Choroid plexus epithelial cell (primary cell): ENCODE measurements at regions not wholly inside any gene's neighbourhood (a gene's known extent, or its start where the extent isn't known, plus 50 kb on each side); places are given as distances from the start of the nearest gene placed in this dataset.

Experiments
- DNase-seq: peaks from one replicate; pipeline ENCODE4 v3.0.0-alpha.2; 2010; ENCODE audit warnings: low read depth
- H3K4me3 ChIP-seq: 2 replicates; pipeline ENCODE4 v1.5.1; 2011; ENCODE audit warnings: low read depth, mild to moderate bottlenecking, control low read depth, low read length, moderate library complexity
- CTCF ChIP-seq: conservative IDR thresholded peaks from 2 replicates; pipeline ENCODE4 v1.5.1; 2011; ENCODE audit warnings: low read depth, mild to moderate bottlenecking, control low read depth, inconsistent platforms, low read length, moderate library complexity

- DNase-seq, result no peak
- no peak overlapping the region for H3K4me3 ChIP-seq
- no peak for TF ChIP-seq CTCF
Observed at GRCh38 chr12:115407723-115408122, 723.7 kb upstream of the TBX3 start.

- H3K4me3 ChIP-seq, result no peak overlapping the region
- TF ChIP-seq CTCF, result no peak
- DNase-seq, result no peak
Observed at GRCh38 chr12:115407036-115407435, 723.1 kb upstream of the TBX3 start.

GRCh38 chr12:115405471-115405860, 721.5 kb upstream of the TBX3 start:
- no peak for DNase-seq
- no peak overlapping the region for H3K4me3 ChIP-seq
- TF ChIP-seq CTCF, result no peak

- DNase-seq, result peak; percentile 77
- H3K4me3 ChIP-seq, result no peak overlapping the region
Observed at GRCh38 chr12:115404761-115405470, 720.9 kb upstream of the TBX3 start.

GRCh38 chr12:115403689-115404088, 719.7 kb upstream of the TBX3 start:
- no peak overlapping the region for H3K4me3 ChIP-seq
- DNase-seq, result no peak
- TF ChIP-seq CTCF, result no peak

More at GRCh38 chr12:115404761-115405470, 720.9 kb upstream of the TBX3 start:
- TF ChIP-seq CTCF, result peak; percentile 3

- no peak overlapping the region for H3K4me3 ChIP-seq
- no peak for DNase-seq
- TF ChIP-seq CTCF, result no peak
Observed at GRCh38 chr12:115403253-115403652, 719.3 kb upstream of the TBX3 start.

- no peak for TF ChIP-seq CTCF
- DNase-seq, result no peak
- no peak overlapping the region for H3K4me3 ChIP-seq
Observed at GRCh38 chr12:115402443-115403180, 718.6 kb upstream of the TBX3 start.
